ACC112 (cell line): ENCODE measurements at regions not wholly inside any gene's neighbourhood (a gene's known extent, or its start where the extent isn't known, plus 50 kb on each side); places are given as distances from the start of the nearest gene placed in this dataset.

Experiments
- H2AFZ ChIP-seq: fragments of 200-600 bp; sonication (generic); one replicate; pipeline ENCODE4 v1.6.0; 2017; ENCODE audit warnings: antibody characterized with exemption, low read length; ENCODE audit not compliant: unreplicated experiment
- H3K27ac ChIP-seq: fragments of 200-600 bp; sonication (generic); 2 replicates; pipeline ENCODE4 v1.5.1; 2014; ENCODE audit warnings: low read depth, mild to moderate bottlenecking, antibody characterized with exemption, low read length, moderate library complexity
- H3K27me3 ChIP-seq: fragments of 200-600 bp; sonication (generic); 2 replicates; pipeline ENCODE4 v1.6.1; 2014; ENCODE audit warnings: mild to moderate bottlenecking, antibody characterized with exemption, low read length, moderate library complexity, mixed read lengths; ENCODE audit not compliant: insufficient read depth
- H3K36me3 ChIP-seq: fragments of 200-600 bp; sonication (generic); 2 replicates; pipeline ENCODE4 v1.6.1; 2016; ENCODE audit warnings: mild to moderate bottlenecking, antibody characterized with exemption, low read length, moderate library complexity, mixed read lengths; ENCODE audit not compliant: insufficient read depth
- H3K4me1 ChIP-seq: fragments of 200-600 bp; sonication (generic); one replicate; pipeline ENCODE4 v1.6.1; 2016; ENCODE audit warnings: low read length, mixed read lengths; ENCODE audit not compliant: insufficient read depth, unreplicated experiment, control insufficient read depth
- H3K4me3 ChIP-seq: fragments of 200-600 bp; sonication (generic); 2 replicates; pipeline ENCODE4 v1.5.1; 2014; ENCODE audit warnings: mild to moderate bottlenecking, low read depth, low read length
- H3K79me2 ChIP-seq: fragments of 200-600 bp; sonication (generic); one replicate; pipeline ENCODE4 v1.6.0; 2016; ENCODE audit warnings: low read length; ENCODE audit not compliant: control insufficient read depth, unreplicated experiment, insufficient read depth

- Histone ChIP-seq H3K79me2 (no peaks in the 10 kb centered on the region), H3K27me3 (no peaks in the 10 kb centered on the region), H3K36me3 (no peaks in the 10 kb centered on the region), H3K4me3 (no peak overlapping the region), H3K4me1 (no peaks in the 10 kb centered on the region), H2AFZ (no peak overlapping the region), H3K27ac (no peak overlapping the region)
These were observed 157.6 kb downstream of the TDRD15 start for GRCh38 chr2:21281384-21281783.

- Histone ChIP-seq H3K79me2 (no peaks in the 10 kb centered on the region), H3K27me3 (no peaks in the 10 kb centered on the region), H3K36me3 (no peaks in the 10 kb centered on the region), H3K4me1 (no peaks in the 10 kb centered on the region), H3K4me3 (no peak overlapping the region), H2AFZ (no peak overlapping the region), H3K27ac (no peak overlapping the region)
These were observed 158.2 kb downstream of the TDRD15 start for GRCh38 chr2:21281791-21282514.

- H3K79me2 ChIP-seq, result no peaks in the 10 kb centered on the region
- H3K4me3 ChIP-seq, result no peak overlapping the region
- no peak overlapping the region for H3K27ac ChIP-seq
- no peak overlapping the region for H2AFZ ChIP-seq
- no peaks in the 10 kb centered on the region for H3K36me3 ChIP-seq
- no peaks in the 10 kb centered on the region for H3K4me1 ChIP-seq
- no peaks in the 10 kb centered on the region for H3K27me3 ChIP-seq
These were observed 158.7 kb downstream of the TDRD15 start for GRCh38 chr2:21282515-21282898.

- no peak overlapping the region for H3K4me3 ChIP-seq
- no peaks in the 10 kb centered on the region for H3K27me3 ChIP-seq
- H3K4me1 ChIP-seq, result no peaks in the 10 kb centered on the region
- no peak overlapping the region for H3K27ac ChIP-seq
- no peak overlapping the region for H2AFZ ChIP-seq
- no peaks in the 10 kb centered on the region for H3K79me2 ChIP-seq
- H3K36me3 ChIP-seq, result no peaks in the 10 kb centered on the region
These were observed 164.5 kb downstream of the TDRD15 start for GRCh38 chr2:21288299-21288698.

DNA sequence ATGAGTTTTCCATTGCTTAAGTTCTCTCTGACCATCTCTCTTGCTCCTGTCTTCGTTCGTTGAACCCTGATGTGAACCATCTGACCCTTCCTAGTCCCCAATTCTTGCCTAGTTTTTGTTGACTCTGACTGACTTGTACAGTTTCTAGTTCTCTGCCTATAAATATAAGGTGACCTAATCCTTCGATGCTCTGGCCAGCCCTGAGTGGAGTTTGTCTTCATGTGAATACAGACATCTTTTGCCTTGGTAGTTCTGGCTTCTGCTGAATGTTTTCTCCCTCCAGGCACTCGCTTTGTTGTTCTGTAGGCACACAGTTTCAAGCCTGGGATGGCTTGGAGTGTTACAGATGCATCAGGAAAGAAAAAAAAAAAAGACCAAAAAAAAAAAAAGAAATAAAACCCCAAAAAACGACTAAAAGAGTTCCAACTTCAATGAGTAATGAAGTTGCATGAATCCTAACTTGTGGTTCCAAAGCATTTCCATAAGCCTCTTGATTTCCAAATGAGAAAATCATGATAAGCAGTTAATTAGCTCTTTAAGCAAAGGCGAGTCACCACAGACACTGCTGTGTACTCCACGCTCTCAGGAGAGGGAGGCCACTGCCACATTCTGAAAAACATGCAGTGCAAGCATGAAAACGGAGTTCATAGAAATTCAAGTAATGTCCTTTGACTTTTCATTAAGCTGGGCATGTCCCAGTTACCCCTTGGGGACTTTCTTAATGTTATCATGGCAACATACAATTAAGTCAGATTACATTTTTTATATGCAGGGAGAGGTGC, 165.2 kb downstream of the TDRD15 start:
- no peak overlapping the region for H3K27ac ChIP-seq
- no peaks in the 10 kb centered on the region for H3K4me1 ChIP-seq
- no peak overlapping the region for H3K4me3 ChIP-seq
- H2AFZ ChIP-seq, result no peak overlapping the region
- H3K79me2 ChIP-seq, result no peaks in the 10 kb centered on the region
- no peaks in the 10 kb centered on the region for H3K27me3 ChIP-seq
- no peaks in the 10 kb centered on the region for H3K36me3 ChIP-seq

DNA sequence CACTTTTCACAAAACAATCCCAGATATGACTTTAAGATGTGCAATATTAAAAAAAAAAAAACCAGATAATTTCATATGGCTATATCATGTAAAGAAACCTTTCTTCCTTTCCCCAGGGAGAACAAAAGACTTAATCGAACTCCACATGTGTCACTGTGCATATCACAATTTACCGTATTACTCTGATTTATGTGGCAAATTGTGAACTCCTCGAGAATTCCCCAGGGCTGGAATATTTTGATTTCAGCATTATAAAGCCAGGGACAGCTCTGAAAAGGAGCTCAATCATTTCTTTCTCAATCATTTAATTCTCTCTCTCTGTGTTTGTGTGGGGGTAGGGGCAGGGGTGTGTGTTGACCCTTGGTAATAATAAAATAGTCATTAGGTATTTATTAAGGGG, 165.8 kb downstream of the TDRD15 start:
- Histone ChIP-seq H3K79me2 (no peaks in the 10 kb centered on the region), H3K4me3 (no peak overlapping the region), H3K4me1 (no peaks in the 10 kb centered on the region), H3K27ac (no peak overlapping the region), H2AFZ (no peak overlapping the region), H3K27me3 (no peaks in the 10 kb centered on the region), H3K36me3 (no peaks in the 10 kb centered on the region)

DNA sequence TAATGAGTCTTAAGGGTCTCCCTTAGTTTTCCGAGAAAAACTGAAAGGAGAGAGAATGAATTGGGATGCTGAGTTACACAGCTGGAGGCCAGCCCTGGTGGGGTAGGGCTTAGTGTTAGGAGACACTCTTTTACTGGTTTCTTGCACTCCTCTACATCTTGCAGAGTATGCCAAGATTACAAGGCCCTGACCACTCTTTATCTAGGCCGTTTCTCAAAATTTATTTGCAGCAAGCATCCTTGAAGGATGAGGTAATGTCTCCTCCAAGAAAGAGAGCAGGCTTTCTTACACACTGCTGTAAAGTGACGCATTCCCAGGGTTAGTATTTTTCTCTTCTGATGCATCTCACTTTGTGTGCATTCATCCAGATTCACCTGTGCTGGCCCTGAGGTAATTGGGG, 166.2 kb downstream of the TDRD15 start:
- Histone ChIP-seq H2AFZ (no peak overlapping the region), H3K27me3 (no peaks in the 10 kb centered on the region), H3K27ac (no peak overlapping the region), H3K36me3 (no peaks in the 10 kb centered on the region), H3K4me1 (no peaks in the 10 kb centered on the region), H3K79me2 (no peaks in the 10 kb centered on the region), H3K4me3 (no peak overlapping the region)

DNA sequence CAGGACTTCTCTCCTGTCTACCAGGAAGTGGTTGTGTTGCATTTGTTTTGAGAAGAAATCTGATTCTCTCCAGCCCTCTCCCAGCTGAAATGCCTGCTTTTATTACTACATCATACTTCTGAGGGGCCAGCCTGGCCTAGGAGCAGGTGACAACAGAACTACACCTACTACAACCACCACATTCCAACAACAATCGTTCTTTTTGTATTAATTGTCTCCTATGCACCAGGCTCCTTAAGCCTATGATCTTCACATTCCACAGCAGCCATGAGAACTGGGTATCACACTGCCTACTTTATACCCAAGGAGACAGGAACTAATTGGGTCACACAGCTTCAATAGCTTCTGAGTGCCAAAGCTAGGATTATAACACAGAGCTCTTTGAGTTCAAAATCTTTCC, 167.7 kb downstream of the TDRD15 start:
- no peaks in the 10 kb centered on the region for H3K79me2 ChIP-seq
- H3K4me3 ChIP-seq, result no peak overlapping the region
- no peaks in the 10 kb centered on the region for H3K36me3 ChIP-seq
- H3K27ac ChIP-seq, result no peak overlapping the region
- no peak overlapping the region for H2AFZ ChIP-seq
- H3K4me1 ChIP-seq, result no peaks in the 10 kb centered on the region
- no peaks in the 10 kb centered on the region for H3K27me3 ChIP-seq

GRCh38 chr2:21294446-21294845, 170.7 kb downstream of the TDRD15 start:
- H3K27ac ChIP-seq, result no peak overlapping the region
- H3K27me3 ChIP-seq, result no peaks in the 10 kb centered on the region
- H3K4me1 ChIP-seq, result no peaks in the 10 kb centered on the region
- H2AFZ ChIP-seq, result no peak overlapping the region
- H3K4me3 ChIP-seq, result no peak overlapping the region
- no peaks in the 10 kb centered on the region for H3K79me2 ChIP-seq
- H3K36me3 ChIP-seq, result no peaks in the 10 kb centered on the region

GRCh38 chr2:21299411-21299810, 175.6 kb downstream of the TDRD15 start:
- H3K4me1 ChIP-seq, result no peaks in the 10 kb centered on the region
- H3K79me2 ChIP-seq, result no peaks in the 10 kb centered on the region
- H3K27me3 ChIP-seq, result no peaks in the 10 kb centered on the region
- H3K27ac ChIP-seq, result no peak overlapping the region
- H3K36me3 ChIP-seq, result no peaks in the 10 kb centered on the region
- no peak overlapping the region for H2AFZ ChIP-seq
- no peak overlapping the region for H3K4me3 ChIP-seq

DNA sequence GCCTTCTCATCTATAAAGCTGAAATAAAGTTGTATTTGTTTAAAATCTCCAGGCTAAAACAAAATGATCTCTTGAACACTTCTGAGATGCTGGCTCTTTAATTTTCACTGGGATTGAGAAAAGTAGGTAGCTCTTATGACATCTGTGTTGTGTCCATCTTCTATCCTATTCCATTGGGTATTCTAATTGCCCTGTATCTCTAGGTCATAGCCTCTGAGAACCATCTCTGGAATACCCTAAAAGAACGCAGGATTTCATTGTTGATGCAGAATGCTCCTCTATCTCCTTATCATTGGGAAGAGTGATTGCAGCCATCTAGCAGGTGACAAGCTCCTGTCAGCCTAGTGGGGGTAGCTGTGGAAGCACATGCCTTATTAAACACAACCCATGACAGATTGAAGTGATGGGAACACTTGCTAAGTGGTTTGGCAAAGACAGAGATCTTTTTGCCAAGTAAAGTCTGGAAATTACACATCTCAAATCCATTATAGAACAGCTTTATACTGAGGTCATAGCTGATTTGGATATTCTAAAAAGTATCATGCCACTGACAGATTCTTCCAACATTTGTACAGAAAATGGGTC, 178.2 kb downstream of the TDRD15 start:
- no peaks in the 10 kb centered on the region for H3K79me2 ChIP-seq
- no peaks in the 10 kb centered on the region for H3K27me3 ChIP-seq
- H3K4me3 ChIP-seq, result no peak overlapping the region
- H3K36me3 ChIP-seq, result no peaks in the 10 kb centered on the region
- no peaks in the 10 kb centered on the region for H3K4me1 ChIP-seq
- H2AFZ ChIP-seq, result no peak overlapping the region
- no peak overlapping the region for H3K27ac ChIP-seq
